HFF-Myc (cell line): ENCODE measurements at regions not wholly inside any gene's neighbourhood (a gene's known extent, or its start where the extent isn't known, plus 50 kb on each side); places are given as distances from the start of the nearest gene placed in this dataset.

Experiments
- DNase-seq: peaks from one replicate; pipeline ENCODE4 v3.0.0-alpha.2; 2011; ENCODE audit warnings: low read depth; ENCODE audit errors: extremely low read depth
- H3K4me3 ChIP-seq: replicated peaks from 2 replicates; pipeline ENCODE4 v1.5.1; 2011; ENCODE audit warnings: low read depth, mild to moderate bottlenecking, control low read depth, low read length
- TF ChIP-seq, protein P1 (sequence below): IDR thresholded peaks from 2 replicates; pipeline ENCODE4 v1.5.1; 2012; ENCODE audit warnings: mild to moderate bottlenecking, low read depth, low read length, control low read depth; ENCODE audit errors: missing control alignments

- TF ChIP-seq, protein P1, sequence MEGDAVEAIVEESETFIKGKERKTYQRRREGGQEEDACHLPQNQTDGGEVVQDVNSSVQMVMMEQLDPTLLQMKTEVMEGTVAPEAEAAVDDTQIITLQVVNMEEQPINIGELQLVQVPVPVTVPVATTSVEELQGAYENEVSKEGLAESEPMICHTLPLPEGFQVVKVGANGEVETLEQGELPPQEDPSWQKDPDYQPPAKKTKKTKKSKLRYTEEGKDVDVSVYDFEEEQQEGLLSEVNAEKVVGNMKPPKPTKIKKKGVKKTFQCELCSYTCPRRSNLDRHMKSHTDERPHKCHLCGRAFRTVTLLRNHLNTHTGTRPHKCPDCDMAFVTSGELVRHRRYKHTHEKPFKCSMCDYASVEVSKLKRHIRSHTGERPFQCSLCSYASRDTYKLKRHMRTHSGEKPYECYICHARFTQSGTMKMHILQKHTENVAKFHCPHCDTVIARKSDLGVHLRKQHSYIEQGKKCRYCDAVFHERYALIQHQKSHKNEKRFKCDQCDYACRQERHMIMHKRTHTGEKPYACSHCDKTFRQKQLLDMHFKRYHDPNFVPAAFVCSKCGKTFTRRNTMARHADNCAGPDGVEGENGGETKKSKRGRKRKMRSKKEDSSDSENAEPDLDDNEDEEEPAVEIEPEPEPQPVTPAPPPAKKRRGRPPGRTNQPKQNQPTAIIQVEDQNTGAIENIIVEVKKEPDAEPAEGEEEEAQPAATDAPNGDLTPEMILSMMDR, result no peak
- DNase-seq, result no peak
These were observed 1117.8 kb downstream of the BCL11A start for GRCh38 chr2:59435635-59436034.

GRCh38 chr2:59428940-59429339, 1124.5 kb downstream of the BCL11A start:
- no peak for DNase-seq
- TF ChIP-seq, protein P1, result no peak
- H3K4me3 ChIP-seq, result no peak overlapping the region

More at GRCh38 chr2:59435635-59436034, 1117.8 kb downstream of the BCL11A start:
- H3K4me3 ChIP-seq, result no peak overlapping the region

GRCh38 chr2:59427980-59428379, 1125.5 kb downstream of the BCL11A start:
- no peak for DNase-seq
- H3K4me3 ChIP-seq, result no peak overlapping the region
- TF ChIP-seq, protein P1, result no peak

DNA sequence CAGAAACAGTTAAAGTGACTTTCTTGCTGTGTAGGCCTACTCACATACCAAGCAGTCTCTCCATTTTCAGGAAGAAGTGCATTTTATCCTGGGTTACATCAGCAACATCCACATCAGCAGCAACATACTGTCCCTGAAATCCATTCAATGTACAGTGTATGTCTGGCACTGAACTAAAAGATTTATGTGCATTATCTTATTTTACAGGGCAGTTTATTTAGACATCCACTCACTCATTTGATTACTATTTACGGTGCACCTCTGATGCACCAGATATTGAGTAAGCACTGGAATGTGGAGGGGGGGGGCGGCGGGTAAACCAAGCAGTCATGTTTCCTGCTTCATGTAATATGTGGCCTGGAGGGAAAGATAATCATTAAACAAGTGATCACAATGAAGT, 1128.2 kb downstream of the BCL11A start:
- H3K4me3 ChIP-seq, result no peak overlapping the region
- TF ChIP-seq, protein P1, result no peak
- no peak for DNase-seq

DNA sequence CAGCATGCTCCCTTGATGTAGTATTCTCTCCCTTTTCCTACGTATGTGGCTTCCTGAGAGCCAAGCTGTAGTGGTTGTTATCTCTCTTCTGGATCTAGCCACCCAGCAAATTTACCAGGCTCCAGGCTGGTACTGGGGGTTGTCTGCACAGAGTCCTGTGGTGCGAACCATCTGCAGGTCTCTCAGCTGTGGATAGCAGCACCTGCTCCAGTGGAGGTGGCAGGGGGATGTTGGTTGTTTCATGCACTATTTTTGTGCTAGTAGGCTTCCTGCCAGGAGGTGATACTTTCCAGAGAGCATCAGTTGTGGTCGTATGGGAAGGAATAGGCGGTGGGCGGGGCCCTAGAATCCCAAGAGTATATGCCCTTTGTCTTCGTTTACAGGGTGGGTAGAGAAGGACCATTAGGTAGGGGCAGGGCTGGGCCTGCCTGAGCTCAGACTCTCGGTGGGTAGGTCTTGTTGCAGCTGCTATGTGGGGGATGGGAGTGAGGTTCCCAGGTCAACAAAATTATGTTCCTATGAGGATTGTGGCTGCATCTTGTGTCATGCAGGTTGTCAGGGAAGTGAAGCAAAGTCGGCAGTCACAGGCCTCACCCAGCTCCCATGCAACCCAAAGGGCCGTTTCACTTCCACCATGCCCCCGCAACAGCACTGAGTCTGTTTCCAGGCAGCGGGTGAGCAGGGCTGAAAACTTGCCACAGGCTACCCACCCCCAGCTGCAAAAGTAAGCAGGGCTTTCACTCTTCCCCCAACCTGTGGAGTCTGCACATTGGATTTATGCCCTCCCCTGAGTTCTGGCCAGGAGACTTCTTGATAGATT, 1139.5 kb downstream of the BCL11A start:
- DNase-seq, result no peak
- no peak overlapping the region for H3K4me3 ChIP-seq
- TF ChIP-seq, protein P1, result no peak

DNA sequence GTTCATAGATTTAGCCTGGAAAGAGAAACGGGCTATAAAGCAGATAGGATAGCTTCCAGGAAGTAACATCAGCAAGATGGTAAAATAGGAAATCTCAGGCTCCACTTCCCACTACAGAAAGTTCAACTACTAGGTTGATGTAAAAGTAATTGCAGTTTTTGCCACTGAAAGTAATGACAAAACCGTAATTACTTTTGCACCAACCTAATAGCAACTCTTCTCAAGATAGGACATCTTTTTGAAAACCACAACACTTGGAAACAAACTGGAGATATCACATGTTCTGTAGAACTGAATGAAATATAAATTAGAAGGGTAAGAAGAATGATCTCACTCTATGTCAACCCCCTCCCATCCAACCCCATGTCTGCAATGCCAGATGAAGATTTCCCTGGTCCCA, 1154.3 kb downstream of the BCL11A start:
- TF ChIP-seq, protein P1, result no peak
- no peak for DNase-seq
- no peak overlapping the region for H3K4me3 ChIP-seq

GRCh38 chr2:59398081-59398480, 1155.4 kb downstream of the BCL11A start:
- TF ChIP-seq, protein P1, result no peak
- no peak overlapping the region for H3K4me3 ChIP-seq
- DNase-seq, result no peak
